GM18873 (cell line): ENCODE measurements at regions not wholly inside any gene's neighbourhood (a gene's known extent, or its start where the extent isn't known, plus 50 kb on each side); places are given as distances from the start of the nearest gene placed in this dataset.
"Not testable (repeated sequence)": the region's sequence is repeated elsewhere in the genome, so short reads cannot be mapped to it uniquely, and the experiment has no call there.

ENCODE experiments used
- ATAC-seq: cut with Tn5 transposase; IDR thresholded peaks from one replicate; pipeline ENCODE4 v1.9.1; 2021; ENCODE audit warnings: mild to moderate bottlenecking, moderate library complexity, moderate number of reproducible peaks; ENCODE audit not compliant: unreplicated experiment, low FRiP score

DNA sequence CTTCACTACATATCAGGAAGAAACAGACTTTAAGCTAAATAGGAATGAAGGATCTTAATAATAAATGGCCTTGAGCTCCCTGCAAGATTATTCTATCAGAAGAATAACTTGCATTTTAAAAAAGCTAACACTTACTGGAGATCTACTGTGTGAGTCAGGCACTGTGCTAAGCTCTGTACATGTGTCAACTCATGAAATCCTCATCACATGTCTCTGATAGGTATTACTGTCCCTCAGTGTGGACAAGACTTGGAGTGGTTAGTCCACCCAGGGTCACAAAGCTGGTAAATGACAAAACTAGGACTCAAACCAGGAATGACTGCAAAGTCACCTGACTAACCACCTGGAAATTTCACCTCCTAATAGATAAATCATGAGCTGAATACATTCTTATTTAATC is 57.1 kb upstream of the KCTD7 start:
- no peak for ATAC-seq

DNA sequence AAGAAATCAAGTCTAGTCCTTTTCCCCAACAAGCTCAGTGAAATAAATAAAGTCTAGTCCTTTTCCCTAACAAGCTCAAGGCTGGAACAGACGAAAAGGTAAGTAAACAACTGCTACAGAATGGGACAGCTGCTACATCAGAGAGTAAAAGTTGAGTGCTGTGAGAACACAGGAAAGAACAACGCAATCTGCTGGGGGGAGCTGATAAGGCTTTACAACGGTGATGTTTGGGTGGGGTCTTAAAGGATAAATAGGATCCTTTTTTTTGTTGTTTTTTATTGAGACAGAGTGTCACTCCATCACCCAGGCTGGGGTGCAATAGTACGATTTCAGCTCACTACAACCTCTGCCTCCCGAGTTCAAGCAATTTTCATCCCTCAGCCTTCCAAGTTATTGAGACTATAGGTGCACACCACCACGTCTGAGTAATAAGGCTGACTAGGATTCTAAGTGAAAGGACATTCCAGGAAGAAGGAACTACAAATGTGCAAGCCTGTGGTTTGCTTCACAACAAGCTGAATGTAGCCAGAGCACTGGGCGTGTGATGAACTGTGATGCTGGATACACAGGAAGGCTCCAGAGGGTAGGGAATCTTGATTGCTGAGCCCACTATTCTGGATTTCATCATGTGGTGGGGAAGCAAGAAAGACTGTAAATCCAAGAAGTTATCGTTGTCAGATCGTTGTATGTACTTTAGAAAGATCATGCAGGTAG is 54.7 kb upstream of the KCTD7 start:
- ATAC-seq: not testable (repeated sequence)

DNA sequence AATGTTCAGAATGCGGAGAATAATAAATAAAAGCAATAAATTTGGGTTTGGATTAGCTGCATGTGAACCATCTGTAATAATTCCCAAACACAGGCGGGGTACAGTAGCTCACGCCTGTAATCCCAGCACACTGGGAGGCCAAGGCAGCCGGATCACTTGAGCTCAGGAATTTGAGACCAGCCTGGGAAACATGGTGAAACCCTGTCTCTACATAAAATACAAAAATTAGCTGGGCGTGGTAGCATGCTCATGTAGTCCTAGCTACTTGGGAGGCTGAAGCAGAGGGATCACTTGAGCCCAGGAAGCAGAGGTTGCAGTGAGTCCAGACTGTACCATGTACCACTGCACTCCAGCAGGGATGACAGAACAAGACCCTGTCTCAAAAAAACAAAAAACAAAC is 53.9 kb upstream of the KCTD7 start:
- ATAC-seq: not testable (repeated sequence)

DNA sequence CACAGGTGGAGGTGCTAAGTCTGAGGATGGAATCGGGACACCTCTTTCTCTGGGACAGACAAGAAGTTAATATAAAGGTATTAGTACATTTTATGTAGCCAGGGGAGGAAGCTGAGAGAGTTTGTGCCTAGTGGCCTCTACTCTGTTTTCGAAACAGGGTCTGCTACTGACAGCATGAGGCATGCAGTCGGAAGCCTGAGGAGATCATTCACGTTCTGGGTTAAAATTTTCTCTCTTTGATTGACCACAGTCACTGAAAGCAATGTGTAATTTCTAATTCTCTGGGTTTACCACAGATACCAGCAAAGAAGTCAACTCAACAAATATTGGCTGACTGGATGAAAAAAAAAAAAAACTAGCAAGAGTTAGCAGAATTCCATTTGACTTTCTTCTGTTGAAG is 53.3 kb upstream of the KCTD7 start:
- no peak for ATAC-seq

DNA sequence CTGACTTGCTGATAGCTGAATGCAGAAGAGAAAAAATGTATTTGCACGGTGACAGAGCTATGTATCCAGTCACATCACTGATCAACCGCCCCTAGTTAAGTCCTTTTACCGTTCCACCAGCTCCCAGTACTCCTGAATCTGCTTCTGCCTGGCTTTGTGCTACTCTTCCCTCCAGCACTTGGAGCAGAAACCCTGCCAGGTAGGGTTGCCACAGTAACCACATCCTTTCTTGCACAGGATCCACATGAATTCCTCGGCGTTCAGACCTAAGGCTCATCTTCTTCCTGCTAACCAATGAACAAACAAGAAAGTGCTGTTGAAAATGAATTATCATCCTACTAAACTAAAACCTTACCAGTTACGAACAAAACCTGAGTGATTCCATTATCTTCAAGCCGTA is 52.0 kb upstream of the KCTD7 start:
- ATAC-seq: no peak
